NCI-H82 (cell line): ENCODE measurements at regions not wholly inside any gene's neighbourhood (a gene's known extent, or its start where the extent isn't known, plus 50 kb on each side); places are given as distances from the start of the nearest gene placed in this dataset.
"Not testable (repeated sequence)": the region's sequence is repeated elsewhere in the genome, so short reads cannot be mapped to it uniquely, and the experiment has no call there.

Source experiments
- DNase-seq: peaks from one replicate; lab custom pipeline; 2025; lab: John Stamatoyannopoulos, UW

DNA sequence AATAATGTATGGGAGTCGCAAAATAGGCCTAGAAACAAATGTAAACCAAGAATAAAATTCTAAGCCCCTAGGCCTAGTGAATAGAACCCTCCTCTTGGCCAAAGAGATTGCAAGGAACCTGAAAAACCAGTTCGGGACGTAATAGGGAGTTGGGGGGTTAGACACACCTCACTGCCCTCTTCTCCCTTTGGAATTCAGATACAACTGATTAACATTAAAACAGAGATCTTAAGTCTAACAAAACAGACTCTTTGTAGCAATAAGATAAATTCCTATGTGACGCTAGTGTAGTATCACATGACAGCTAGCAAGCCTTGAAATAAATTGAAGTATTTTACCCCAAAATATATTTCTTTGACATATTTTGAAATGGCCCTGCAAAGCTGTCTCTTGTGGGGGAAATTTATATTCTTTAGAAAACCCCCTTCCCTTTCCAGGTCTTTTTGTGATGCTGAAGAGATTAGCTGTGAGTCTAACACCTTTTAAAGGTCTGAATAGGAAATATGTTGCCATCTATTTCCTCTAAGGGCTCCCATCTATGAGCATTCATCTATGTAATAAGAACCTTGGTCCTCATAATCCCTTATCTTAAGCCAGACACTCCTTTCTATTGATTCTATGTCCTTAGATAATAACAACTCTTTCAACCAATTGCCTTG is 623.4 kb upstream of the NRG3 start:
- DNase-seq, result no peak

GRCh38 chr10:81264991-81265390 is 610.0 kb upstream of the NRG3 start:
- DNase-seq, result not testable (repeated sequence)

GRCh38 chr10:81270051-81270450 is 604.9 kb upstream of the NRG3 start:
- DNase-seq, result no peak

DNA sequence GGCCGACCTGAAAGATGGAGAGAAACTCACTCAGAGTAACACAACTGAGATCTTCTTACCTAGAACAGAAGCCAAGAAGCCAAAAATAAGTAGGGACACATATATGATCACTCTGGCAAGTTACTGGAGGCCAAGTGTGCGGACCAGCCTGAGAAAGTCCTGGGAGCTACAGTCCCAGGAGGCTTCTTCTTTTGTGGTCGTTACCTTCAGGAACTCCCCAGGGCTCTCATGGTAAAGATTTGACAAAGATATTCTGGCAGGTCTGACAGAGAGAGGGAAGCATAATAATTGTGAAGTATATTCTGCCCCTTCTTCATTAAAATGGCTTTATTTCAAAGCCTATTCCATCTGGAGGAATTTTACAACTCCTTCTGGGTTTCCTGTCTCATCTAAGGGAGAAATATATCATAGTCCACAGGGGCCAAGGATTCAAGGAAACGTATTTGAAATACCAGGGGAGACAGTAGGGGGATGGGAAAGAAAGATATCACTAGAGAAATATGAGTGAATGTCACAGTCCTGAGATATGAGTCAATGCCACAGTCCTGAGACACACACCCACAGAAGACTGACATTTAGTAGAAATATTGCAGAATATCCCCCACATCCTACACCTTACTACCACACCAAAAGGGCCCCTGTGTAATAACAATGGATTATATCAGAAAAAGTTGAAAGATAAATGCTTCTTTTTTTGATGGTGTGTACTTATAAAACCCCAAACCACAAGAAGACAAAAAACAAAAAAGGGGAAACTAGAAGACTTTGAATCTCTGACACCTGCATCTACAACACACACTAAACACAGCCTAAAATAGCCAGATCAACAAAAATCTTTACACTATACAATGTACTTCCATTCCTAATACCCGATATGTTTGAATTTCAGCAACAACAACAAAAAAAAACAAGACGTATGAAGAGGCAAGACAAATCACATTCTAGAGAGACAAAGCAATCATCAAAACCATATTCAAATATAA is 594.2 kb upstream of the NRG3 start:
- DNase-seq, result no peak

DNA sequence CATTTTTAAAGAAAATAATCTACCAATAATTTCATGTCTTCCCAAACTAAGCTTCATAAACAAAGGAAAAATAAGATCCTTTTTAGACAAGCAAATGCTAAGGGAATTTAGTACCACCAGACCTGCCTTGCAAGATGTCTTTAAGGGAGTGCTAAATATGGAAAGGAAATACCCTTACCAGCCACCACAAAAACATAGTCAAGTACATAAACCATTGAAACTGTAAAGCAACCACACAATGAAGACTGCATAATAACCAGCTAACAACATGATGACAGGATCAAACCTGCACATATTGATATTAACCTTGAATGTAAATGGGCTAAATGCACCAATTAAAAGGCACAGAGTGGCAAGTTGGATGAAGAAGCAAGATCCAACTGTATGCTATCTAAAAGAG is 586.5 kb upstream of the NRG3 start:
- no peak for DNase-seq

DNA sequence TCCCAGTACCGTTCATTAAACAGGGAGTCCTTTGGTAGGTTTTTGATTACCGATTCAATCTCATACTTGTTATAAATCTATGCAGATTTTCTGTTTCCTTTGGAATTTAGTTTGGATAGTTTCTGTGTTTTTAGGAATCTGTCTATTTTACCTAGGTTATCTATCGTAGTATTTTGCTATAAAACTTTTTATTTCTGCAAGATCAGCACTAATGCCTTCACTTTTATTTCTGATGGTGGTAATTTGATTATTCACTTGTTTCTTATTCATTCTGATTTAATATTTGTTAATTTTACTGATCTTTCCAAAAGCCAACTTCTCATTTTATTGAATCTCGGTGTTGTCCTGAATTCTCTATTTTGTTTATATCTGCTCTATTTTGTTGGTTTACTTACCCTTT is 577.7 kb upstream of the NRG3 start:
- DNase-seq, result no peak

DNA sequence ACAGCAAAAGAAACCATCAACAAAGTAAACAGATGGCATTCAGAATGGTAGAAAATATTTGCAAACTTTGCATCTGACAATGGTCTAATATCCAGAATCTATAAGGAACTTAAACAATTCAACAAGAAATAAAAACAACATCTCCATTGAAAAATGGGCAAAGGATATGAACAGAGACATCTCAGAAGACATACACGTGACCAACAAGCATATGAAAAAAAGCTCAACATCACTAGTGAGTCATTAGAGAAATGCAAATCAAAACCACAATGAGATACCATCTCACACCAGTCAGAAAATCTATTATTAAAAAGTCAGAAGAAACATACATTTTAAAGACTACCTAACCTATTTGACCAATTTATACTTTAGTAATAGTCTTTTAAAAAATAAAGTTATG is 571.3 kb upstream of the NRG3 start:
- no peak for DNase-seq

- DNase-seq, result no peak
These were observed 567.8 kb upstream of the NRG3 start for GRCh38 chr10:81306971-81307782.

GRCh38 chr10:81309041-81309552 is 565.9 kb upstream of the NRG3 start:
- no peak for DNase-seq

DNA sequence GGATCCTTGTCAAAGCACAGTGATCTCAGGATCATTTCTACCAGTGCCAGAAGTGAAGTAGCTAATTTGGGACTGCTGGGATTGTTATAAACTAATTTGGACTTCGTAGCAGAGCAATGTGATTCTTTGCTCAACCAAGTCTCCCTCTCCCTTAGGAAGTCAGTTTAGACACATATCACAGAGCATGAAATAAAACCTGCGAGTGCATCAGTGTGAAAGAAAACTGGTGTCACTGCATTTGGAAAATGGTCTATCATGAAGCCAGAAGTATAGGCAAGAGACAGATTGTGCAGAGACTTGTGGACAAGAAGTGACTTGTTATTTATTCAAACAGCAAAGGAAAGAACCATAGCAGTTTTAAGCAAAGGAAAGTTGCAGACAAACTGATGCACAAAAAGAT is 560.5 kb upstream of the NRG3 start:
- no peak for DNase-seq

DNA sequence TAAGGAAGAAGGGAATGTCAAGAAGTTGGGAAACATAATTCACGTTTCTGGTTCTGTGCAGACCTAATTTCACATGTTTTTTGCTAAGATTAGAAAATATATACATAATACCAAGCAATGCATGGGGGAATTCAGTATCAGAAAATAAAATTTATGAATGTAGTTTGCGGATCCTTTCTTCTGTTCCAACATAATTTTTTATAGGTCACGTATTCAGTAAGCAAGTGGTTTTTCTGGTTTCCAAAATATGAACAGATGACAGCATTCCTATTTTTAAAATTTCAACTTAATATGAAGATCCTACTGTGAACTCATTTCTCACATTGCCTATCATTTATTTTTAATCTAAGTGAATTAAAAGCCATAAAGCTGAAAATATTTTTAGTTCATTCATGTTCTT is 560.0 kb upstream of the NRG3 start:
- no peak for DNase-seq

GRCh38 chr10:81348003-81348402 is 527.0 kb upstream of the NRG3 start:
- DNase-seq, result no peak

DNA sequence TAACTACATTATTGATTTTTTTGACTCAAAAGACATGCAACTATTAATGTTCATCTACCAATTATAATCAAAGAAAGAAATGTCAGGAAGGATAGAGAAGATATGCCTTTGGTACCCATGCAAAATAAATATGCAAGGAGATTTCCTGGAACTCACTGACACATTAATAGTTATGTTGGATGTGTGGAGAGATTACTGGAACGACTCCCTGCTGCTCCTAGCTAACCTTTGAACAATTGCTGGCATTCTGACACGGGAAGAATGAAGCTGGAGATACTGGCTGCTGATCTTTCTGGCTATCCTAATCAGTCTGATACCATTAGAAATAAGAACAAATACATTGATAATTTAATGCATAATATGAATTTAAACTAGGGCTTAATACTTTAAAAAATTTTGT is 507.9 kb upstream of the NRG3 start:
- DNase-seq, result no peak

GRCh38 chr10:81386817-81387216 is 488.2 kb upstream of the NRG3 start:
- no peak for DNase-seq

DNA sequence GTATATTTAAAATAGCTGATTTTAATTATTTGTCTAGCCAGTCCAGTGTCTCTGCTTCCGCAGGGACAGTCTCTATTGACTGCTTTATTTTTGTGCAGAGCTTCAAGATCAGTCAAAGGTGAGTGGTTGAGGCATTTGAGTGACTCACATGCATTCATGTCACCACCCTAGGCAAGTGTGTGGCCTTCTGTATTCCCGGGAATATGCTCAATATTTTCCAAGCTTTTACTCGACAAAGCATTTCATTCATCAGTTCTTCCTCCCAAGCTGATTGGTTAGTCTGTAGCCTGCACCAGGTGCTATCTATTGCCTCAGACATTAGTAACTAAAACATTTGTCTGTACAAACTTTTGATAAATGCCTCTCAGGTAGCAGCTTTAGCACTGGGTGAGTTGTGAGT is 471.5 kb upstream of the NRG3 start:
- DNase-seq, result no peak

- no peak for DNase-seq
These were observed 469.6 kb upstream of the NRG3 start for GRCh38 chr10:81405399-81405798.

DNA sequence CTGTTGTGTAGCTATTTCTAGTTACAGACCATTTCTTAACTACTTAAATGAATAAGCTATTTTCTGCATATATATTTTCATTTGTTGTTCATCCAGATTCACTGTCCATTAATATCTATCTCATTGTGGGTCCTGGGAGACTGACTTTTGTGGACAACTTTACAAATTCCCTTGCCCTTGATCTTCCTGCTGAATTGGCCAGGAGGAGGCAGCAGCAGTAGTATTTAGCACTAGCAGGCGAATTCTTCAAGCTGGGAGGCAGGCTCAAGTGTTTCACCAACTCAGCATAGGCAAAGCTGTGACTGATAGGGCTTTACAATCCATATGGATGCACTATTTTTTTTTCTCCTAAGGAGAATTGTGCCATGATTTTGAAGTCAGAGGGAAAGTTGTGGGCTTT is 461.0 kb upstream of the NRG3 start:
- peak; percentile 70 for DNase-seq

DNA sequence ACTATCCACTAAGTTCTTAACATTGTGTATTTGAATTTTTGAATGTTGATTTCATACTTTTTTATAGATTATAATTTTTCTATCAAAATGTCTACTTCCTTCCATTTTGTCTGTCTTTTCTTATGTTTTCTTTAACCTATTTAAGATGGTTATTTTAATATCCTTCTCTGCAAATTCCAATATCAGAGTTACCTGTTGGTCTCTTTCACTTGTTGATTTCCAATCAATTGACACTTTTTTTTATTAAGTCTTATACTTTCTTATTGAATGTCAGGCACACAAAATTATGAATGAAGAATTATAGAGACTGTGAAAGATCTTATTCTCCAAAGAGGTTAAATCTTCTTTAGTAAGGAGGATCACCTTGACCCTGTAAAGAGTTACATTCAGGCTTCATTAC is 448.3 kb upstream of the NRG3 start:
- DNase-seq, result no peak

- no peak for DNase-seq
These were observed 446.4 kb upstream of the NRG3 start for GRCh38 chr10:81428456-81429134.

GRCh38 chr10:81439445-81439844 is 435.5 kb upstream of the NRG3 start:
- no peak for DNase-seq

GRCh38 chr10:81441624-81442023 is 433.4 kb upstream of the NRG3 start:
- not testable (repeated sequence) for DNase-seq
